WTC11 (cell line): ENCODE measurements at regions not wholly inside any gene's neighbourhood (a gene's known extent, or its start where the extent isn't known, plus 50 kb on each side); places are given as distances from the start of the nearest gene placed in this dataset.
"Not testable (repeated sequence)": the region's sequence is repeated elsewhere in the genome, so short reads cannot be mapped to it uniquely, and the experiment has no call there.

Experiments used
- ATAC-seq: fragments of 200-7000 bp; cut with Tn5 transposase; 2 replicates; pipeline ENCODE4 v1.10.0; 2021; ENCODE audit warnings: mild to moderate bottlenecking, moderate library complexity
- CTCF ChIA-PET: fragments of 300-600 bp; sonication (Branson Sonifier 250); formaldehyde crosslinking; loops from one replicate; lab custom pipeline; 2021; ENCODE audit warnings: antibody characterized with exemption; lab: Charles Lee
- POLR2A ChIA-PET: fragments of 350-600 bp; sonication (Branson Sonifier 250); formaldehyde crosslinking; loops from one replicate; lab custom pipeline; 2021; ENCODE audit warnings: antibody characterized with exemption; lab: Charles Lee
- DNase-seq: peaks from one replicate; pipeline ENCODE4 v3.0.0; 2021; ENCODE audit warnings: low spot score
- H3K27ac Mint-ChIP-seq: 2 replicates; pipeline ENCODE4 v1.8.0; 2021; ENCODE audit warnings: mixed read lengths
- H3K27me3 Mint-ChIP-seq: 2 replicates; pipeline ENCODE4 v1.8.0; 2021; ENCODE audit warnings: low read depth, mild to moderate bottlenecking, moderate library complexity, mixed read lengths
- H3K36me3 Mint-ChIP-seq: 2 replicates; pipeline ENCODE4 v1.8.0; 2021; ENCODE audit warnings: mixed read lengths
- H3K4me1 Mint-ChIP-seq: 2 replicates; pipeline ENCODE4 v1.8.0; 2022; ENCODE audit warnings: mixed read lengths
- H3K4me3 Mint-ChIP-seq: 2 replicates; pipeline ENCODE4 v1.8.0; 2021; ENCODE audit warnings: mild to moderate bottlenecking, moderate library complexity, mixed read lengths
- H3K9me3 Mint-ChIP-seq: 2 replicates; pipeline ENCODE4 v1.8.0; 2021; ENCODE audit warnings: mixed read lengths
- FOXK1 ChIP-seq: sonication (generic); formaldehyde crosslinking; IDR thresholded peaks from 2 replicates; pipeline ENCODE4 v1.8.0; 2022; ENCODE audit warnings: mild to moderate bottlenecking, moderate library complexity, missing genetic modification reagents
- FOXP1 ChIP-seq: sonication (generic); formaldehyde crosslinking; IDR thresholded peaks from 2 replicates; pipeline ENCODE4 v1.8.0; 2022; ENCODE audit warnings: missing genetic modification reagents, mild to moderate bottlenecking, moderate library complexity, borderline replicate concordance
- MYBL2 ChIP-seq: sonication (generic); formaldehyde crosslinking; IDR thresholded peaks from 2 replicates; pipeline ENCODE4 v1.8.1; 2023; ENCODE audit warnings: mild to moderate bottlenecking, moderate library complexity, missing genetic modification reagents
- PRRX2 ChIP-seq: fragments of 250-450 bp; sonication (Bioruptor Pico); IDR thresholded peaks from 2 replicates; pipeline ENCODE4 v1.8.0; 2021; ENCODE audit warnings: mild to moderate bottlenecking
- TP53 ChIP-seq: sonication (generic); formaldehyde crosslinking; IDR thresholded peaks from 2 replicates; pipeline ENCODE4 v1.8.1; 2023; ENCODE audit warnings: mild to moderate bottlenecking, missing genetic modification reagents
- TF ChIP-seq, protein P1 (sequence below): sonication (generic); formaldehyde crosslinking; IDR thresholded peaks from 2 replicates; pipeline ENCODE4 v1.8.1; 2023; ENCODE audit warnings: mild to moderate bottlenecking, missing genetic modification reagents
- TF ChIP-seq, protein P2 (sequence below): sonication (generic); formaldehyde crosslinking; IDR thresholded peaks from 2 replicates; pipeline ENCODE4 v1.8.0; 2023; ENCODE audit warnings: missing genetic modification reagents, mild to moderate bottlenecking, borderline replicate concordance
- TF ChIP-seq, protein P3 (sequence below): sonication (generic); formaldehyde crosslinking; IDR thresholded peaks from 2 replicates; pipeline ENCODE4 v1.8.0; 2022; ENCODE audit warnings: missing genetic modification reagents
- TF ChIP-seq, protein P4 (sequence below): sonication (generic); formaldehyde crosslinking; IDR thresholded peaks from 2 replicates; pipeline ENCODE4 v1.8.0; 2023; ENCODE audit warnings: missing genetic modification reagents
- TF ChIP-seq, protein P5 (sequence below): sonication (generic); formaldehyde crosslinking; conservative IDR thresholded peaks from 2 replicates; pipeline ENCODE4 v1.8.1; 2023; ENCODE audit warnings: mild to moderate bottlenecking, low read depth, missing genetic modification reagents, moderate library complexity

DNA sequence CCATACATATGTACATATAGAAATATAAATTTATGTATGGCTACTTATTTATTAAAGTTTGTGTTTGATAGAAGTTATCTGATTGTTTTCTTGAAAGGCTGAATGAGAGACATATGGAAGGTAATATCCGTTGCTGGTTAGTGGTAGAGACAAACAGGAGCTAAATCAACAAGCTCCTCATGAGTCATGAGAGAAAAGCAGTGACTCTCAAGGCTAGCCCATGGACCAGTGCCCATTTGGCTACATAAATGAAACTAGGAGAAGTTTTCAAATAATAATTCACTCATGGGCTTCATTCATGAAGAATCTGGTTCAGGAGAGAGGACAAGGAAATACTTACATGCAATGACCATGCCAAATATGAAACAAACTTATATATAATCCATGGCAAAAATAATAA, 504.5 kb upstream of the ITGA1 start:
- TF ChIP-seq, protein P1, sequence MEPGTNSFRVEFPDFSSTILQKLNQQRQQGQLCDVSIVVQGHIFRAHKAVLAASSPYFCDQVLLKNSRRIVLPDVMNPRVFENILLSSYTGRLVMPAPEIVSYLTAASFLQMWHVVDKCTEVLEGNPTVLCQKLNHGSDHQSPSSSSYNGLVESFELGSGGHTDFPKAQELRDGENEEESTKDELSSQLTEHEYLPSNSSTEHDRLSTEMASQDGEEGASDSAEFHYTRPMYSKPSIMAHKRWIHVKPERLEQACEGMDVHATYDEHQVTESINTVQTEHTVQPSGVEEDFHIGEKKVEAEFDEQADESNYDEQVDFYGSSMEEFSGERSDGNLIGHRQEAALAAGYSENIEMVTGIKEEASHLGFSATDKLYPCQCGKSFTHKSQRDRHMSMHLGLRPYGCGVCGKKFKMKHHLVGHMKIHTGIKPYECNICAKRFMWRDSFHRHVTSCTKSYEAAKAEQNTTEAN (CRISPR knock-in tag): no peak
- TF ChIP-seq TP53 (CRISPR knock-in tag): no peak
- TF ChIP-seq MYBL2 (CRISPR knock-in tag): no peak
- H3K27ac Mint-ChIP-seq: no peak overlapping the region
- peaks cover 5% of the 10 kb centered on the region for H3K9me3 Mint-ChIP-seq
- H3K4me3 Mint-ChIP-seq: no peak overlapping the region
- ChIA-PET CTCF (no interaction called here), POLR2A (no interaction called here)
- DNase-seq (no peak), ATAC-seq (no peak)
- H3K4me1 Mint-ChIP-seq: no peaks in the 10 kb centered on the region
- H3K36me3 Mint-ChIP-seq: peaks cover 3% of the 10 kb centered on the region; the same call in 1 of the 2 replicates
- no peaks in the 10 kb centered on the region for H3K27me3 Mint-ChIP-seq

DNA sequence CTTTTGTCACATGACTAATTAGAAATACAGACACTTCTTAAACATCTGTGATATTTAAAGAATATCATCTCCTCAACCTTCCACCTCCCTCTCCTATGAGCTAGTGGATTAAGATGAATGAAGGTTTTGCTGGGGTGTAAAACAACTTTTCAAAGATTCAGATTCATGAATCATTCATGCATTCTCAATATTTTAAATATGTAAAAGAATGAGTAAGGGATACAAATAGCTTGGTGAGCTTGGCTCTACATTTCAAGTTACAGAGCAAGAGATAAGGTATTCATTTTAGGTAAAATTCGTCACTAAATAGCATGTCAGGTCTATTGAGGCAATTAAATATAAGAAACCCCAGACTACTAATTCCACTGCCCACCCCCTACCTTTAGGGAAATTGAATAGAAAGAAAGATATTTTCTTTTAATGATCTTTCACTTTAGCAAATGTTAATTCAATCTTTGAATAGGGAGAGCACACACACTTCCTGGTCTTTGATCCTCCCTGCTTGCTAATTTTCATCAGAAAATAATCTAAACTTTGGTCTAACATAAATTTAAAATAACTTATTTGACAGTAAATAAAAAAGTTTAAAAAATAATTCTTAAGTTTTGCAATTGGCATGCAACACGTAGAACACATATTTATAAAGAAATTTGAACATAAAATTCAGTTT, 486.9 kb upstream of the ITGA1 start:
- no peak overlapping the region for H3K4me3 Mint-ChIP-seq
- no peak for DNase-seq
- H3K4me1 Mint-ChIP-seq: peaks cover 3% of the 10 kb centered on the region; the same call in 1 of the 2 replicates
- CTCF ChIA-PET: no interaction called here
- no peaks in the 10 kb centered on the region; the same call in 1 of the 2 replicates for H3K27me3 Mint-ChIP-seq
- POLR2A ChIA-PET: no interaction called here
- TF ChIP-seq PRRX2 (CRISPR knock-in tag): no peak
- TF ChIP-seq, protein P2, sequence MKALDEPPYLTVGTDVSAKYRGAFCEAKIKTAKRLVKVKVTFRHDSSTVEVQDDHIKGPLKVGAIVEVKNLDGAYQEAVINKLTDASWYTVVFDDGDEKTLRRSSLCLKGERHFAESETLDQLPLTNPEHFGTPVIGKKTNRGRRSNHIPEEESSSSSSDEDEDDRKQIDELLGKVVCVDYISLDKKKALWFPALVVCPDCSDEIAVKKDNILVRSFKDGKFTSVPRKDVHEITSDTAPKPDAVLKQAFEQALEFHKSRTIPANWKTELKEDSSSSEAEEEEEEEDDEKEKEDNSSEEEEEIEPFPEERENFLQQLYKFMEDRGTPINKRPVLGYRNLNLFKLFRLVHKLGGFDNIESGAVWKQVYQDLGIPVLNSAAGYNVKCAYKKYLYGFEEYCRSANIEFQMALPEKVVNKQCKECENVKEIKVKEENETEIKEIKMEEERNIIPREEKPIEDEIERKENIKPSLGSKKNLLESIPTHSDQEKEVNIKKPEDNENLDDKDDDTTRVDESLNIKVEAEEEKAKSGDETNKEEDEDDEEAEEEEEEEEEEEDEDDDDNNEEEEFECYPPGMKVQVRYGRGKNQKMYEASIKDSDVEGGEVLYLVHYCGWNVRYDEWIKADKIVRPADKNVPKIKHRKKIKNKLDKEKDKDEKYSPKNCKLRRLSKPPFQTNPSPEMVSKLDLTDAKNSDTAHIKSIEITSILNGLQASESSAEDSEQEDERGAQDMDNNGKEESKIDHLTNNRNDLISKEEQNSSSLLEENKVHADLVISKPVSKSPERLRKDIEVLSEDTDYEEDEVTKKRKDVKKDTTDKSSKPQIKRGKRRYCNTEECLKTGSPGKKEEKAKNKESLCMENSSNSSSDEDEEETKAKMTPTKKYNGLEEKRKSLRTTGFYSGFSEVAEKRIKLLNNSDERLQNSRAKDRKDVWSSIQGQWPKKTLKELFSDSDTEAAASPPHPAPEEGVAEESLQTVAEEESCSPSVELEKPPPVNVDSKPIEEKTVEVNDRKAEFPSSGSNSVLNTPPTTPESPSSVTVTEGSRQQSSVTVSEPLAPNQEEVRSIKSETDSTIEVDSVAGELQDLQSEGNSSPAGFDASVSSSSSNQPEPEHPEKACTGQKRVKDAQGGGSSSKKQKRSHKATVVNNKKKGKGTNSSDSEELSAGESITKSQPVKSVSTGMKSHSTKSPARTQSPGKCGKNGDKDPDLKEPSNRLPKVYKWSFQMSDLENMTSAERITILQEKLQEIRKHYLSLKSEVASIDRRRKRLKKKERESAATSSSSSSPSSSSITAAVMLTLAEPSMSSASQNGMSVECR: no peak
- TF ChIP-seq, protein P3, sequence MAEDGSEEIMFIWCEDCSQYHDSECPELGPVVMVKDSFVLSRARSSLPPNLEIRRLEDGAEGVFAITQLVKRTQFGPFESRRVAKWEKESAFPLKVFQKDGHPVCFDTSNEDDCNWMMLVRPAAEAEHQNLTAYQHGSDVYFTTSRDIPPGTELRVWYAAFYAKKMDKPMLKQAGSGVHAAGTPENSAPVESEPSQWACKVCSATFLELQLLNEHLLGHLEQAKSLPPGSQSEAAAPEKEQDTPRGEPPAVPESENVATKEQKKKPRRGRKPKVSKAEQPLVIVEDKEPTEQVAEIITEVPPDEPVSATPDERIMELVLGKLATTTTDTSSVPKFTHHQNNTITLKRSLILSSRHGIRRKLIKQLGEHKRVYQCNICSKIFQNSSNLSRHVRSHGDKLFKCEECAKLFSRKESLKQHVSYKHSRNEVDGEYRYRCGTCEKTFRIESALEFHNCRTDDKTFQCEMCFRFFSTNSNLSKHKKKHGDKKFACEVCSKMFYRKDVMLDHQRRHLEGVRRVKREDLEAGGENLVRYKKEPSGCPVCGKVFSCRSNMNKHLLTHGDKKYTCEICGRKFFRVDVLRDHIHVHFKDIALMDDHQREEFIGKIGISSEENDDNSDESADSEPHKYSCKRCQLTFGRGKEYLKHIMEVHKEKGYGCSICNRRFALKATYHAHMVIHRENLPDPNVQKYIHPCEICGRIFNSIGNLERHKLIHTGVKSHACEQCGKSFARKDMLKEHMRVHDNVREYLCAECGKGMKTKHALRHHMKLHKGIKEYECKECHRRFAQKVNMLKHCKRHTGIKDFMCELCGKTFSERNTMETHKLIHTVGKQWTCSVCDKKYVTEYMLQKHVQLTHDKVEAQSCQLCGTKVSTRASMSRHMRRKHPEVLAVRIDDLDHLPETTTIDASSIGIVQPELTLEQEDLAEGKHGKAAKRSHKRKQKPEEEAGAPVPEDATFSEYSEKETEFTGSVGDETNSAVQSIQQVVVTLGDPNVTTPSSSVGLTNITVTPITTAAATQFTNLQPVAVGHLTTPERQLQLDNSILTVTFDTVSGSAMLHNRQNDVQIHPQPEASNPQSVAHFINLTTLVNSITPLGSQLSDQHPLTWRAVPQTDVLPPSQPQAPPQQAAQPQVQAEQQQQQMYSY (CRISPR knock-in tag): no peak
- TF ChIP-seq, protein P4, sequence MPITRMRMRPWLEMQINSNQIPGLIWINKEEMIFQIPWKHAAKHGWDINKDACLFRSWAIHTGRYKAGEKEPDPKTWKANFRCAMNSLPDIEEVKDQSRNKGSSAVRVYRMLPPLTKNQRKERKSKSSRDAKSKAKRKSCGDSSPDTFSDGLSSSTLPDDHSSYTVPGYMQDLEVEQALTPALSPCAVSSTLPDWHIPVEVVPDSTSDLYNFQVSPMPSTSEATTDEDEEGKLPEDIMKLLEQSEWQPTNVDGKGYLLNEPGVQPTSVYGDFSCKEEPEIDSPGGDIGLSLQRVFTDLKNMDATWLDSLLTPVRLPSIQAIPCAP (CRISPR knock-in tag): no peak
- no peak for TF ChIP-seq FOXP1 (CRISPR knock-in tag)
- TF ChIP-seq, protein P5, sequence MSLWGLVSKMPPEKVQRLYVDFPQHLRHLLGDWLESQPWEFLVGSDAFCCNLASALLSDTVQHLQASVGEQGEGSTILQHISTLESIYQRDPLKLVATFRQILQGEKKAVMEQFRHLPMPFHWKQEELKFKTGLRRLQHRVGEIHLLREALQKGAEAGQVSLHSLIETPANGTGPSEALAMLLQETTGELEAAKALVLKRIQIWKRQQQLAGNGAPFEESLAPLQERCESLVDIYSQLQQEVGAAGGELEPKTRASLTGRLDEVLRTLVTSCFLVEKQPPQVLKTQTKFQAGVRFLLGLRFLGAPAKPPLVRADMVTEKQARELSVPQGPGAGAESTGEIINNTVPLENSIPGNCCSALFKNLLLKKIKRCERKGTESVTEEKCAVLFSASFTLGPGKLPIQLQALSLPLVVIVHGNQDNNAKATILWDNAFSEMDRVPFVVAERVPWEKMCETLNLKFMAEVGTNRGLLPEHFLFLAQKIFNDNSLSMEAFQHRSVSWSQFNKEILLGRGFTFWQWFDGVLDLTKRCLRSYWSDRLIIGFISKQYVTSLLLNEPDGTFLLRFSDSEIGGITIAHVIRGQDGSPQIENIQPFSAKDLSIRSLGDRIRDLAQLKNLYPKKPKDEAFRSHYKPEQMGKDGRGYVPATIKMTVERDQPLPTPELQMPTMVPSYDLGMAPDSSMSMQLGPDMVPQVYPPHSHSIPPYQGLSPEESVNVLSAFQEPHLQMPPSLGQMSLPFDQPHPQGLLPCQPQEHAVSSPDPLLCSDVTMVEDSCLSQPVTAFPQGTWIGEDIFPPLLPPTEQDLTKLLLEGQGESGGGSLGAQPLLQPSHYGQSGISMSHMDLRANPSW: no peak
- no peak for TF ChIP-seq FOXK1 (CRISPR knock-in tag)
- TF ChIP-seq, all 79 proteins: peak for 0
- Mint-ChIP-seq H3K9me3 (peaks cover 45% of the 10 kb centered on the region), H3K27ac (no peak overlapping the region), H3K36me3 (peaks cover 28% of the 10 kb centered on the region)
- ATAC-seq: no peak

DNA sequence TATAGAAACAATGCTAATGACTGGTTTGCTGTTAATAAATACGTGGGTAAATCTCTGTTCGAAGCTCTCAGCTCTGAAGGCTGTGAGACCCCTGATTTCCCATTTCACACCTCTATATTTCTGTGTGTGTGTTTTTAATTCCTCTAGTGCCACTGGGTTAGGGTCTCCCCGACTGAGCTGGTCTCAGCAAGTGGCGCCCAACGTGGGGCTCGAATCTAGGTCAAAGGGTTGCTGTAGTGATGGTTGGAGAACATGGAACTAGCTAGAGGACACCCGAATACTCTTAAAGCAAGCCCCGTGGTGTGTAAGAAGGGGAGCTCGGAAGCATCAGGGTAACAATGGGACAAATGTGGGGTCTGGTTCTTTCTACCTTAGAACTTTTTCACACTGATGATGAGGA, 482.9 kb upstream of the ITGA1 start:
- Mint-ChIP-seq H3K36me3 (peaks cover 48% of the 10 kb centered on the region), H3K9me3 (peaks cover 71% of the 10 kb centered on the region)
- H3K4me1 Mint-ChIP-seq, ATAC-seq, H3K27me3 Mint-ChIP-seq, H3K27ac Mint-ChIP-seq, H3K4me3 Mint-ChIP-seq, POLR2A ChIA-PET, CTCF ChIA-PET: not testable (repeated sequence)
- peak; percentile 24 for DNase-seq
